SW 1271 (cell line): ENCODE measurements at regions not wholly inside any gene's neighbourhood (a gene's known extent, or its start where the extent isn't known, plus 50 kb on each side); places are given as distances from the start of the nearest gene placed in this dataset.

Source experiments
- DNase-seq, 2 experiments: peaks; one replicate each; lab custom pipeline; 2025; lab: John Stamatoyannopoulos, UW

DNA sequence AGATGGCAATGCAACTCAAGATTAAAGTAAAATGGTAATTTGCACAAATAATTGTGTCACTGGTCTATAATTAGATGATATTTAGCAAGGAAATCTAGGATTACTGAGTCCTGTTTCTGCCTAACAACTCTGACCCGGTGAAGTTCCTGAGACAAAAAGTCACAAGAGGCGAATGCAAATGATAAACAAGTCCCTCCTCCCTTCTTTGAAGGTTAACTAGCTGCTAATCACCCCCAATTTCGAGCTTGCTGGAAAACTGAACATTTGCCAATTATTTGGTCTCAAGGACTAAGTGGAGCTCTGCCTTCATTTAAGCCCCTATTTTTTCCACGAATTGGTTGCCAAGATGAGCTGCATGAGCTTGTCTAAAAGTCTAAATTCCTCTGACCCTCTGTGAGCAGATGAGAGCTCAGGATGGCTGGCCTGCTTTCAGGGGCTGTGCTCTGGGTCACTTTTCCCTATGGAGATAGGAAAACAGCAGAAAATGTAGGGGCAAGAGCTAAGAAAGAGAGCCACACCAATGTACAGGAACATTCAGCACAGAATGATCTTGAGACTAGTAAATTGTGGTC is 127.3 kb downstream of the MBL2 start:
- DNase-seq = no peak

DNA sequence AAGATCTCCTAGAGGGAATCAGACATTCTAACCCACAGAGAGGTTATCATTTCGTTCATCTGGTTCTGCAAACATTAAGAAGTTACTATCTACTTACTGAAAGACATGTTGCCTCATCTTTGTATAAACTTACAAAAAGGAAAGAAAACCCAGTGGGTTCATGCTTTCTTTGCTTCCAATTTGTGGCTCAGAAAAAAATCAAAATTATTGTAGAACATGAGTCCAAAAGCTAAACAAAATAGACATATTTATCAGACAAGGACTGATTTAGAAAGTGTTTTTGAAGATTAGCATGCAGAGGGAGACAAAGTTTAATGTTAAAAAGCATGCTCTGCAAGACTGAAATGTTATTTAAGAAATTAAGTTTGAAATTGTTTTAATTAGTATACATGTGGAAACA is 123.1 kb downstream of the MBL2 start:
- DNase-seq = no peak

DNA sequence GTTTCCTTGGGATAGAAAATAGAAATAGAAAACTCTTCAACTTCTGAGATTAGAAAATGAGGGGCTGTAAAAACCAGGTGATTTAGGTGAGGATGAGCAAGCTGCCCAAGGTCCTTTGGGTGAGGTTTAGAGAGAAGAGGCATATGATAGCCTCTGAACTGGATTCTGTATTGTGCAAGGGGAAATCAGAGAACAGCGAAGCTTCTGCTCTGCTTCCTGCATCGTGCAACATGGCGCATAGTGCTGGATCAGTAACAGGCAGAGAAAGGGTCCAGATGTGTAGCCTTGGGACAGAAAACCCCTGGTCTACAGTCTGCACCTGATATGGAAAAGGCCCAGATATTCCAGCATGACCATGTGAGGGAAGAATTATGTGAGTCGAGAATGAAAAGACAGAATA is 121.7 kb downstream of the MBL2 start:
- no peak for DNase-seq

DNA sequence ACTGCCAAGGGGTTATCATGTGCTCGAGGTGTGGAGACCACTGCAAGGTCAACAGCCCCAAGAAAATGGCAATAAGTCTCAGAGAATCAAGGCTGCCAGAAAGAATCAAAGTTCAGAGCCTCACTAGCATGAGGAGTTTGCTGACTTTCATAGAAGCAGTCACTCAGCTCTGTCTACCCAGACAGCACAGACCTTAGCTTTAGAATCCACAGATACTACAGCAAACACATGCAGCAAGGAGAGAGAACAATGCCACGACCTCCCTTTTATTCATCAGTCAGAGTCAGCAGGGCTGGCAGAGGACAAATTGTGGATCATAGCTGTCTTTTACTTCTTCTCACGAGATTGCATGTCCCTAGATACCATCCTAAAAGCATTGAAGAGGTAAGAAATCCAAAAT is 121.3 kb downstream of the MBL2 start:
- DNase-seq = no peak

DNA sequence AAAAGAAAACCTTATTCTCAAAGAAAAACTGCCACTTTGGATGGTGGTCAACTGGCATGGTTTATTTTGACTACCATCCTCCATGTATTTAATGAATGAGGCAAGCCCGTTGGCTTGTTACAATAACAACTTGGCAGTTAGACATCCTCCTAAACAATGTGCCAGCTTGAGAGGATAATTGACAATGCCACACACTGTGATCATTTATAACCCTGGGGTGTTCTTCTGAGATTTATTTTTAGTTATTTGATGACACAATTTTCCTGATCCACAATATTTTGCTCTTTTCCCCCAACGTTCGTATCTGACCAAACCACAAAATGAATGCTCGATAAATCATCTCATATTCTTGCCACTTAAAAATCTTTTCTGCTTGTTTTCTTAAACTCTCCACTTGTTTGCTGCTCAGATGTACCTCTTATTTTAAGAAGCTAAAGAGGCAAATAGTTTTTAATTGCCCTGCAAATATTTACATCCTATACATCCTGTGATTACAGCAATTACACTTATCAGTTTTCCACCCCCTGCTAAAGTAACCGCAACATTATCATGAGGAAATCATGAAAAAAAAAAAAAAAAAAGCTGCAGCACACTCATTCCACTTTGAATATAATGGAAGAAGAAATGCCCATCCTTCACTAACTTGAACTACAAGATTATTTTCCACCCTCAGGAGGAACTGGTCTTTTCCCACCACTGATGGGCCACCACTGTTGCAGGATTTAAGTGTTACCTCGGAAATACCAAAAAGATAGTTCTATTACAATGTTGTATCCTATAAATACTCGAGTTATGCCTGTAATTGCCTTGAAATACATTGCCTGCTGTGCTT is 119.9 kb downstream of the MBL2 start:
- no peak for DNase-seq

DNA sequence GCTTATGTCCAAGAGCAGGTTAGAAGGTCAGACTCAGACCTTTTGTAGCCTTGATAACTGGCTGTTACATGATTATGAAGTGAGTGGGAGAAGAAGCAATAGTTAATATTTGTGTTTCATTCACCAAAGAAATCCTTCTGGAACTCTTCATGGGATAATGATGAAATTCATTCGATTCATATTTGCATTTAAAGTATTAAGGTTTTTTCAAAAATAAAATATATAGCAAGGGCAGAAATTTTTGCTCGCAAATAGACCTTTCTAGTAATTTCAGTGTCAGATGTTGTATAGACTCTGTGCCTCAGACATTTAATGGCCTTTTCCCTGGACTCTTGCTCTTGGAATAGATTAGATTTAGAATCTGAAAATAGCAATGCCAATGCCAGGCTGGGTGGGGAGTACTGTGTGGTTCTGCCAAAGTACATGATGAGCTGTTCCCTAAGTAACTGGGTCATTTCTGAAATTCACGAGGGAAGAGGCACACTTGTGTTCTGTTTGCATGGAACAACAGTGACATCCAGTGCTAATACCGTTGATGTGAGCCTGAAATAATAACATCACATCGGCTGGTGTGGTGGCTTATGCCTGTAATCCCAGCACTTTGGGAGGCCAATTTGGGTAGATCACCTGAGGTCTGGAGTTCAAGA is 119.2 kb downstream of the MBL2 start:
- DNase-seq = no peak

DNA sequence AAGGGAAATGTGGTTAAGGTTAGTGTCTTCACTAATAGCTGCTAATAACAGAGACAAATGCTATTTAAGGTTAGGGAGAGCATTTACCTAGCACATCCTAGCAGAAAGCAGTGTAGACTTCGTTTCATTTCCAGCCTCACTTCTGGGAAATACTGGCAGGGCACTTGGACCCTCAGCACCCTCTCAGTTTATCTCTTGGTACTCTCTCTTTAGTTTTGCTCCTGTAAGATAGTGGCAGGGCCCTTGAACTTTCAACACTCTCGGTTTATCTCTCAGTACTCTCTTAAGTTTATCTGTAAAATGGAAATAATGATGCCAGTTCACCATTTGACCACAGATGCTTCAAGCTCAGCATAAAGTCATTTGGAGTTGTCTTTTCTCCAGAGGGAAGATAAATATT is 118.4 kb downstream of the MBL2 start:
- DNase-seq = no peak

DNA sequence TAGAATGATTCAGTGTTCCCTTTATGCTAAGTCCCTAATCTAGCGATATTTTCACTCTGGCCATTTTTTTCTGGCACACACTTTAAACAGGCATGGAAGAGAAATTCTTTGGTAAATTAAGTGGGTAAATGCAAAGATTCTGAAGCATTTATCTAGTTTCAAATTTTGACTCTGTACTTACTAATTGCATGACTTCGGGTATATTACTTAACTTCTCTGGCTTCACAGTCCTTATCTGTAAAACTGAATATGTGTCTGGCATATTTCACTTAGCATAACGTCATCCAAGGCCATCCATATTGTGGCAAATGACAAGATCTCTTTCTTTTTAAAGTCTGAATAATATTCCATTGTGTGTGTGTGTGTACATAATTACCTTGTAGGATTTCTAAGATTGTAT is 114.5 kb downstream of the MBL2 start:
- DNase-seq = no peak

DNA sequence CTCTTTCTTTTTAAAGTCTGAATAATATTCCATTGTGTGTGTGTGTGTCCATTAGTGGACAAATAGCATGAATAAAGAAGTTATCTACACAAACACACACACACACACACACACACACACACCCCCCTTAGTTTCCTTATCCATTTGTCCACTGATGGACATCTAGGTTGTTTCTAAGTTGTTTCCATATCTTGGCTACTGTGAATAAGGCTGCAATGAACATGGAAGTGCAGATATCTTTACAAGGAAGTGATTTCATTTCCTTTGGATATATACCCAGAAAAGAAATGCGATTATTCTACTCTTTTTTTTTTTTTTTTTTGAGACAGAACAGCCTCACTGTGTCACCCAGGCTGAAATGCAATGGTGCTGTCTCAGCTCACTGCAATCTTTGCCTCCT is 113.5 kb downstream of the MBL2 start:
- no peak for DNase-seq

DNA sequence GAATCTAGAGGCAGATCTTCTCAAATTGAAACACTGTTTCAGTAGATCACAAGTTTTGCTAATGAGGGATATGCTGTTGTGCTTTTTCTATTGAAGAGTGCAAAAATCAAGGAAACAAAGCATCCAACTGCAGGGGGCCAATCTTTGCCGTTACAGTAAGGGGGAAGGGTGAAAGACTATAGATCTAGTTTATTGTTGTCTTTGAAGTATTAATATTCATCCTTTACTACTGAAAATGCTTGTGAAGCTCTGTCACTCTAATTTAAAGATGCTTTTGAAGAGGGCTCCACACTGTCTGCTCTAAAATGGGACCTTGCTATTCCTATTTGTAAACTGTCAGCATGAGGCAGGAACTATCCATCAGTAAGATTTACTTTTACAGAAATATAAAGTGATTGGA is 110.3 kb downstream of the MBL2 start:
- DNase-seq = no peak

DNA sequence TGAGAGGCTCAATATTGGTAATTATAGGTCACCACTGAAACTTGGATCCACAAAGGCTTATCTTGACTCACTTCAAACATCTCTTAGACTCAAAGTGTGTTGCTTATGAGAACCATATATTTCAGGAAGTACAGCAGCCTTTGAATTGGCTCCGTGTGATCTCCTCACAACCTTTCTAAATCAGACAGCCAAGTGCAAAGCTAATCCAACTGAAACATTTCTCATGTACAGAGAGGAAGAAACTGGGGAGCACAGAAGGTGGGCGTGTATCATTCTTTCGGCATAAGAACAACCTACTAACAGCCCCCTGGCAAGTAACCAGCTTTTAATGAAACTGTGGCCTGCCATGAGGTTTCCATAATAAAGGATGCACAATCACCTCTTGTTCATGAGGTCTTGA is 109.4 kb downstream of the MBL2 start:
- no peak for DNase-seq

DNA sequence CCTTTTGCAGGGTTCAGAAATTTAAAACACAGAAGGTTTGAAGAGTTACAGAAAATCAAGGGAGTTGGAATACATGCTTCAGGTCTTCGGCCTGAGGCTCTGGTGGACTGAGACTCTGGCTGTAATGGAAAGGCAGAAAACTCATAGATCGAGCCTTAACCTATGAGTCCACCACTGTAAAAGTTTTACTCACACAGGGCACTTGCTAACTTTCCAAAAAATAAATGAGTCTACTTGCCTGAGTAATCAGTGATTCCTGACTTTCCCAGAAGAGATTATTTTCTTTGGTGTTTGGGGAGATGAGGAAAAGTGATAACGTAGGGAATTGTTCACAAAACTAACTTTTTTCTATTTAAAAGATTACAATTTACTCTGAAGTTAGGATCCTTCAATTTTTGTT is 108.0 kb downstream of the MBL2 start:
- DNase-seq = no peak

DNA sequence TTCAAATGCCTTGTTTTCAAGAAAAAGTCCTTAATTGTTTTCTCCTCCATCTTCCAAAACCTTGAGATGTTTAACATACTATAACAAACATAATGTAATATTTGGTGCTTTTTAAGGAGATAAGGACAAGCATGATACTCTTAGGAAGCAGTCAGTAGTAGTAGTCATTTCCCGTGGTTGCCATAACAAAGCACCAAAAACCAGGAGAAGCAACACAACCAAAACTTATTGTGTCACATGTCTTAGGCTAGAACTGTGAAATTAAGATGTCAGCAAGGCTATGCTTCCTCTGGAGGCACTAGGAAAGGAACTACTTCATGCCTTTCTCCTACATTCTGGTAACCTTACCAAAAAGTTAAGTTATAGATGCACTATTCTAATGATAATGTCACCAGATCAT is 106.8 kb downstream of the MBL2 start:
- DNase-seq = no peak

DNA sequence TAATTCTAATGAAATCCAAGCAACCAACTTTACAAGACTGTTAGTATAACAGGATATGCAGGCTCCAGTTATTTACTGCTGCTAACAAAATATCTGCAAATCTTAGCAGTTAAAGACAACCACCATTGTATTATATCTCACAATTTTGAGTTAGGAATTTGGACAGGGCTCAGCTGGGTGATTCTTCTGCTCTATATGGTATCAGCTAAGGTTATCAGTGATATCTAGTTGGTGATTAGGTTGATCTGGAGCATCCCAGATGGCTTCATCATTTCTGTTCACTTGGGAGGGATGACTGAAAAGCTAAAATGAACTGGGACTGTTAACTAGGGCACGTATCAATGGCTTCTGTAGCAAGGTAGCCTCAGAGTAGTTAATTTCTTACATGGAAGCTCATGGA is 105.7 kb downstream of the MBL2 start:
- no peak for DNase-seq

DNA sequence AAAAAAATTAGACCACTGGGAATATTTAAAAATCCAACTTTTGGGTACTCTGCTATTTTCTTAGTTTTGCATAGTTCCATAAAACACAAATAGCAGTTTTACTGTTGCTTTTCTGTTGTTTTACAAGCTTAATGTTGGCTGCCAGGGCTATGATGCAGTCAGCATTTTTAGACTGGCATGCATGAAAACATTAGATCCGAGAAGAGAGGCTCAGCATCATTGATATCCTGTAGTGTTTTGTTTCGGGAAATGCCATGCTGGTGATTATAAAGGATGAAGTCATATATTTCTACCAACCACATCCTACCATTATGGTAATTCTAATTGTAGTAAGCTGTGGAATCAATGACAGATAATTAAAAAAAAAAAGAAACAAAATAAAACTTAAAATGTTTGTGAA is 104.6 kb downstream of the MBL2 start:
- DNase-seq = no peak

DNA sequence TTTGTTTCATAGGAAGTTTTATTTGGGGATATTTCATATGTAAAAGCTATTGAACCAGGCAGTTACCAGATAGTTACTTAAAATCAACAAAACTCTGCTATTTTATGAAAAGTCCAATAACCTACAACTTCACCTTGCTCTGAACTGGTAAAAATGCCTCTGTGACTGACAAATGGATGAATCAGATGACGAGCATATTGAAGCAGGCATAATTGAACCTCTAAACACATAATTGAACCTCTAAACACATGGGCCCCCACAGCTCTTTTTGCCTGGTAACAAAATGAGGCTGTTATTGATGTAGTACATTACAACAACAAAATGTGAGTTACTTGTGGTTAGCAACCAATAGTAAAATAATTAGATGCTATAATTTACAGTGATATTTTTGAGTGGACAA is 99.7 kb downstream of the MBL2 start:
- no peak for DNase-seq

DNA sequence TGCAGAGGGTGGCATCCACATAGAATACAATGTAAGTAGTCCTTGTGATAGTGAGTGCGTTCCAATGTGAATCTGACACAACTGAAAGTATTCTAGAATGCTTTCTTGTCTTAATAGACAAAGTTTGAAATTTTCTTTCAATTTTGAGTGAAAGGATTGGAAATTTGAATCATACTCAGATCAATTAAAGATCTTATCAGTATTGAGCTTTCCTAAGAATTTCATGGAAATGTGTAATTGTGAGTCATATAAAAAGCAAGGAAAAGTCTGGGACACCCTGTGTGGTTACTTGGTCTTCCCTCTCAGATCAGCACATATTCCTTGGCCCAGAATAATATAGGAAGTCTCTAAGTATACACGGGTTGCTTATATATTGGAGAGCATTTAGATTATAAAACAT is 99.1 kb downstream of the MBL2 start:
- DNase-seq = no peak

DNA sequence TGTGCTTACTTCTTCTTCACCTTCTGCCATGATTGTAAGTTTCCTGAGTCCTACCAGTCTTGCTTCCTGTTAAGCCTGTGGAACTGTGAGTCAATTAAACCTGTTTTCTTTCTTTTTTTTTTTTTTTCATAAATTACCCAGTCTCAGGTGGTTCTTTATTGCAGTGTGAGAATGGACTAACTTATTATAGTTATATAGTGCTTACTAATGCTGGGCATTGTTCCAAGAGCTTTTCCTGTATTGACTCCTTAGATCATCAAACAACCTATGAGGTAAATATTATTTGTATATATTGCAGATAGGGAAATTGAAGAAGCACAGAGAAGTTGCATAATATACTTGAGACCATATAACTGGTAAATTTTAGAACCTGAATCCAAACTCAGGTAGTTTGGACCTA is 98.1 kb downstream of the MBL2 start:
- DNase-seq = no peak

DNA sequence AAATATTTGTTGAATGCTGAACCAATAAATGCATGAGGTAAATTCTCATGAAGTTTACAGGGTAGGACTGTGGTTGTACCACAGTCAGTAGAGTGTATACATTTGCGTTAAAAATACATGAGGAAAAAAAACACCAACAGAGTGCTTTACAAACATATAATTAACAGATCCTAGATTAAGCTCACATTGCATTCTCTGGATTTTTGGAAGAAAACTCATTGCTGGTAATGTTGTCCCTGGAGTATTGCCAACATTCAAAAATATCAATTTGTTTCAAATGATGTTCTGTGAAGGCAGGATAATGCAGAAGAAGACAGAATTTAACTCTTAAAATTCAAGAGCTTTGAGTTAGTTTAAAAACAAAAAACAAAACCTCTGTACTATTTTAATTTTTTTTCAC is 95.5 kb downstream of the MBL2 start:
- no peak for DNase-seq

DNA sequence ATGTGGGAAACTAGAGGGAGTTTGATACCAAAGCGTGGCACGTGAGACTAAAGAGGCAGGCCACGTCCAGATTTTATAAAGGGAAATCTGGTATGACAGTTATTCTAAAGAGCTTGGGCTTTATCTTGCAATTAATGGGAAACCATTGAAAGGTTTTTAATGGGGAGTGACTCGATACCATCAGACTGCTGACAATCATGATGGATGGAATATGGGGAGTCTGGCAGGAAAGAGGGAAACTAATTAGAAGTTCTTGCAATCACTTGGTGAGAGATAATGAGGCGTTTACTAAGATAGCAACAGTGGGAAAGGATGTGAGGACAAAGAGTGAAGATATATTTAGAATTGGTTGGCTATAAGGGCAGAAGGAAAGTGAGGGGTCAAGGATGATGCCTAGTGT is 94.0 kb downstream of the MBL2 start:
- no peak for DNase-seq

DNA sequence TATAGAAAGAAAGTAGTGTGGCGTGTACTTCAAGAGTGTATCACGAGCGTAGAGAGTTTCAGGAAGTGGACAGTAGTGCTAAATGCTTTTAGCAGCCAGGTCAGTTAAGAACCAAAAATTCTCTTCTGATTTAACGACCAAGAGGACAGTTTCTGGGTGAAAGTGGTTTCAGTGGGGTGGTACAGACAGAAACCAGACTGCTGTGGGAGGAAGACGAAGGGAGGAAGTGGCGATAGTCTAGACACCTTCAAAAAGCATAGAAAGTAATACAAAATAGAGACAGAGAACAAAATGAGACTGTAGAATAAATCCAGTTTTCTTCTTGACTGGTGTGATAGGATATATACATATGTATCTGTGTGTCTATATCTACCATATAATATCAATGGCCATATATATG is 93.5 kb downstream of the MBL2 start:
- no peak for DNase-seq

DNA sequence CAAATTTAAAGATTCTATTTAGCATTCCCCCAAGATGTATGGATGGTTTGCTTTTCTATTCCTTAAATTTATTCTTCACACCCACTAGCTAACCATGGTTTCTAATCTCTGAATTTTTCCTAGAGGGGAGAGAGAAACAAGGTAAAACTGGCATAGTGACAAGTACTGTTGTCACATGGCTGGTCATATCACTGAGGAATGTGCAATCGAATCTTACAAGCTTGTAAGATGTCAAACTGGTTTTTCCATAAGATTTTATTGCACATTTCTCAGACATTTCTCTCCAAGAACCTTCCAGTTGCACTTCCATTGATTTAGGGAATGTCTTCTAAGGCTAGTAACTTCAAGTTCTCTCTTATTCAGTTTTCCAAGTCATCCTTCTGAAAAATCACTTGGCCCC is 89.8 kb downstream of the MBL2 start:
- DNase-seq = no peak

DNA sequence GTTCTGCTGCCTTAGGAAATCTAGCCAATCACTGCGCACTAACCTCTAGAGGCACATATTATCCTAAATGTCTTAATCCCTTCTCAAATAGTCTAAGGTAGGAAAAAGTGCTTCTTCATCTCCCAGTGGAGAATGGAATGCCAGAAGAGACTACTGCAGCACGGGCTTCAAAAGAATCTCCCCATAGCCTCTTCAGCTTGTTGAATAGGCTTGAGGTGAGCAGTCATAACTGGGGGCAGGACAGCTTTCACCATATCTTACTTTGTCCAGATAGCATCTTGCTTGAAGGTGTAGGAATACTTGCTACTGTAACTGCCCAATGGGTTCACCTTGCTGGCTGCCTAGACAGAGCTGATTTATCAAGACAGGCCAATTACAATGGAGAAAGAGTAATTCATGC is 88.8 kb downstream of the MBL2 start:
- DNase-seq = no peak

DNA sequence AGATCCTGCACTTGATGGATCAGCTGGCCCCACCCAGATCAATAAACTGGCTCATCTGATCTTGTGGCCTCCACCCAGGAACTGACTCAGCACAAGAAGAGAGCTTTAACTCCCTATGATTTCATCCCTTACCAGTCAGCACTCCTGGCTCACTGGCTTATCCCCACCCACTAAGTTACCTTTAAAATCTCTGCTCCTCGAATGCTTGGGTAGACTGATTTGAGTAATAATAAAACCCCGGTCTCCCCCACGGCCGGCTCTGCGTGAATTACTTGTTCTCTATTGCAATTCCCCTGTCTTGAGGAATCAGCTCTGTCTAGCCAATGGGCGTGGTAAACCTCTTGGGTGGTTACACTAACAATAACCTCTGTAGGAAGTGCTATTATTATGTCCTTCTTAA is 83.7 kb downstream of the MBL2 start:
- DNase-seq = no peak
